Superior temporal gyrus (tissue), 1 donor: ENCODE measurements at regions not wholly inside any gene's neighbourhood (a gene's known extent, or its start where the extent isn't known, plus 50 kb on each side); places are given as distances from the start of the nearest gene placed in this dataset.

ENCODE experiments used
- DNase-seq: peaks from one replicate; pipeline ENCODE4 v3.0.0-alpha.2; 2016; ENCODE audit errors: extremely low spot score

GRCh38 chr5:82336959-82337351, 58.8 kb upstream of the RPS23 start:
- no peak for DNase-seq

GRCh38 chr5:82336226-82336958, 58.2 kb upstream of the RPS23 start:
- DNase-seq: no peak

GRCh38 chr5:82335806-82336205, 57.7 kb upstream of the RPS23 start:
- no peak for DNase-seq

GRCh38 chr5:82334856-82335255, 56.7 kb upstream of the RPS23 start:
- DNase-seq: no peak

GRCh38 chr5:82334085-82334692, 56.0 kb upstream of the RPS23 start:
- DNase-seq: no peak

GRCh38 chr5:82332886-82333615, 54.9 kb upstream of the RPS23 start:
- DNase-seq: no peak

- no peak for DNase-seq
Measured at GRCh38 chr5:82332064-82332855, 54.1 kb upstream of the RPS23 start.

GRCh38 chr5:82331557-82331956, 53.4 kb upstream of the RPS23 start:
- DNase-seq: no peak

GRCh38 chr5:82330530-82331270, 52.5 kb upstream of the RPS23 start:
- no peak for DNase-seq

GRCh38 chr5:82329393-82329792, 51.2 kb upstream of the RPS23 start:
- no peak for DNase-seq
